SKM-1 treated with dmso at 0.1 percent for 144 hours (cell line): ENCODE measurements at regions not wholly inside any gene's neighbourhood (a gene's known extent, or its start where the extent isn't known, plus 50 kb on each side); places are given as distances from the start of the nearest gene placed in this dataset.
"Not testable (repeated sequence)": the region's sequence is repeated elsewhere in the genome, so short reads cannot be mapped to it uniquely, and the experiment has no call there.

ENCODE experiments used
- DNase-seq: peaks from one replicate; lab custom pipeline; 2025; ENCODE audit not compliant: unreplicated experiment; lab: John Stamatoyannopoulos, UW

DNA sequence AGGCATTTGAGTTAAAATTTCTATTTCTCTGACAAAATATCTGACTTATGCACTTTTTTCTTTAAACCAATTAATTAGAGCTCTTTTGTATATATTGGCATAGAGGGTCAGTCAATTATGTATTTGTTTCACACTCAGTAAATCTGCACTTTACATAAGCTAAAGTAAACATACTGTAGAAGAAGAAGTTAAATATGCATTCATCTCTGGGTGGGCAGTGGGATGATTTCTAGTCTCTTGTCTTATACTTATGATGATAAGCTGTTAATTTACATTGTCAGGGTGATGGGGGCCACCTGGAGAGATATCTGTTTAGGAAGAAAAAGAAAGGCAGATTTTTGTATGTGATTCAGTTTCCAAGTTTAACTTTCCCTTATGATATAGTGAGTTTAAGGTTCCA, 330.8 kb downstream of the IPO8 start:
- no peak for DNase-seq

- no peak for DNase-seq
Observed at GRCh38 chr12:30361145-30361544, 334.5 kb downstream of the IPO8 start.

DNA sequence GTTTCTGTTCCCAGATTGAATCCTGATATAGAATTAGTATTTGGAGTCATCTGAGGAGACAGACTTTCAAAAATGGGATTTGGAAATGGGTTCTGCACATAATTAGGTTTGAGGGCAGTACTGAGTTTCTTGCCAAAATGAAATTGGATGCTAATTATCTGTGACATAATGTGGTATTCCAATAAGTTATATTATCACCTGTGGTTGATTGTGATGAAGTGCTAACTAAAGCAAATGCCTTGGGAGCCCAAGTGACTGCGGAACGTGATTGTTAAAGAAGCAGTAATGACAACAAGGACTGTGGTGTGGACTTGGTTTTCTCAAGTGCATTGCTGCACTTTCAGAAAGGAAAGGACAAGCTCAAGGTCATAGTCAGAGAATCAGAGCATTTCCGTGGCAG, 337.0 kb downstream of the IPO8 start:
- no peak for DNase-seq

DNA sequence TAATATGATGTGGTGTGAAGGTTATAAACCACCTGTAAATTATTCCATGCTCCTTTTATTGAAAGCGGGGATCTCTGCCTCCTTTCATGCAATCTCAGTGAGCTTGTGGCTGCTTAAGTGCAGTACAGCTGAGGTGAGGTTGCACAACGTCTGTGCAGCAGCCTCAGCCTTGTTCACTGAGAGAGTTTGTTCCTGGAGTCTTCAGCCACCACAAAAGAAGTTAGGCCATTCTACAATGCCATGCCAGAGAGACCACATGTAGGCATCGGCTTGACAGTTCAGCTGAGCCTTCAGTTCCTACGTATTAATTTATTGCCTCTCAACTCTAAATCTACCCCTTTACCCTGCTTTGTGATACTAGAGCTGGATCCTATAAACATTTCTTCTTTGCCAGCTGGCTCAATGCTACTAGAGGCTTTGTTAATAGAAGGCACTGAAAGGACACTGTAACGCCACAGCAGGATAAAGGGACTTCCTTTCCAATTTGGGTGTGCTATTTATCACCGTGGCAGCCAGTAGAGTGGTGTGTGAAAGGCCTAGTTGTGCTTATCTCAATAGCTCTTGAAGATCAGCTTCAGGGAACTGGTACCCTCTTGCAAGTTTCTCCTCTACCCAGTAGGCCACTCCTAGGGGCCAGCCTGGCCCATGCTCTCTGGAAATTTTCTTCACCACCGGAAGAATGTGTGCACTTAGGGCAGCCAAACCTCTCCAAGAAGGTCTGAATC, 337.7 kb downstream of the IPO8 start:
- no peak for DNase-seq

DNA sequence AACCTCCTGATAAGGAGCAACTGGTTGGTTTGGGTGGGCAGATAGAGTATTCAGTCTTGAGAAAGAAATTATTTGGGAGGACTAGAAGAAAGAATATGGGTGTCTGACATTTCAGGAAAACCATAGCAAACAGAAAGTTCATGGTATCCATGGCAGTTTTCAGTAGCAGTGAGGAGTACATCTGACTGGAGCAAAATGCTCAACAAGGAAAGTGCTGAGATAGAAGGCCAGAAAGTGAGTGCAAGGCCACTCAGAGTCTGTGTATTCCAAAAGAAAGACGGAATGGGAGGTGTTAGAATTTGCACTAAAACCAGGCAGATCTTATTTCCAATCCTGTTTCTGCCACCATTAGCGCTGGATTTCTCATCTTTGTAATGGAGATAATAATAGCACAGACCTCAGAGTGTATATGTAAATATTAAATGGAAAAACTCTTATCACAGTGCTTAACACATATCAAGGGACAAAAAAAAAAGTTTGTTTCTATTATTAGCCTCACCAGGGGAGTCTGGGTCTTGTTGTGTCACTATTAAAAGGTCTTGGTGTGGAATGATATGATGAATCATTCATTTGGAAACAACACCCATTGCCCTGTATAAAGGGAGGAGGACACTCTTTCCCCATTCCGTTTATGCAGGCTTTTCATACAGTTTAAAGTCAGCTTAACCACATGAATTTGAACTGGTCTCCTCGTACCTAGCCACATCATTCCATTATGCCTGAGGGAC, 349.8 kb downstream of the IPO8 start:
- DNase-seq = no peak

- no peak for DNase-seq
Observed at GRCh38 chr12:30330565-30330964, 365.1 kb downstream of the IPO8 start.

DNA sequence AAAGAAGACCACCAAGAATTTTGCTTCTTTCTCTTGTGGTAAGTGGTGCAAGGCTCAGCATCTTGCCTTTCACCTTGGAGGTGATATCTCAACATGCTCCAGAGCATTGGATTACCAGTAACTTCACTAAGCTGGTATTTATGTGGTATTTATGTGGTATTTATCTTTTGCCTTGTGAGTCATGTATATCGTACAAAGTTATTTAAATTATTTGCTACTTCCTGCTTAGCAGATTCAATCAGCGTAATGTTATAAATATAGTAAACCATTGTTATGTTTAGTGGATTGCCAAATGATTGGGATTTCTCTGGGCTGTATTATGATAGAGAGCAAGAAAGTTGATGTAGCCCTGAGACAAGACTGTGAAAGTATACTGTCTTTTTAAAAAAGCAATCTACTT, 366.4 kb downstream of the IPO8 start:
- no peak for DNase-seq

DNA sequence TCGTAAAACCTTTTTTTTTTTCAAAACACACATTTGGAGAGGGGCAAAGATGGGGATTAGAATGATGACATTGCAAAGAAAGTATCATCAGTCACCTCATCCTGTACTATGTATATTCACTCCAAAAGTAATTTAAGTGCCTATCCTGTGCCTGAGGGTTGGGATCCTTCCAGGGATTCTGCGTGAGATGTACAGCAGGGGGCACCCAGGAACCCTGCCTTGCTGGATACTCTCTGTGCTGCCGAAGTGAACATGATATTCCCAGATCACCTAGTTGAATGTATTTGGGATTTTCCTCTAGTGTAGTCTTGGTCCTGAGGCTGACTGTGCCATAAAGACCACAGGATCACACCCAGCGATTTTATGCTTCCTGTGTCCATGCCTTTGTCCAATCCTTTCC, 372.7 kb downstream of the IPO8 start:
- DNase-seq = no peak

DNA sequence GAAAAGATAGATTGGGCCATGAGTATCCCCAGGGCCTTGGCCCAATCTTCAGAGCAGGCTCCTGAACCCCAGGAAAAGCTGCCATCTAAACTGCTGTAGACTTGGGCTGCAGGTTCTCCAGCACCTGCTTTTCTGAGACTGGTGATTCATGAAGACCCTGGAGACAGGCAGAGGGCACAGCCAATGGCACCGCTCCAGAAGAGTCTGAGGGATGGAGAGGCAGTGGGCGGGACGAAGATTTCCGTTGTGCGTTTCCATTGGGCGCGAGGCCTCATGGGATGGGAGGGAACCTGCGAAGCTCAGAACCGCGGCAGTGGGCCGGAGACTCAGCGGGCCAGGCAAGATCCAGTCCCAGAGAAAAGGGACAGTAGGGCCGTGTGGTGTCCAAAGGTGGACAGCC, 375.1 kb downstream of the IPO8 start:
- no peak for DNase-seq

DNA sequence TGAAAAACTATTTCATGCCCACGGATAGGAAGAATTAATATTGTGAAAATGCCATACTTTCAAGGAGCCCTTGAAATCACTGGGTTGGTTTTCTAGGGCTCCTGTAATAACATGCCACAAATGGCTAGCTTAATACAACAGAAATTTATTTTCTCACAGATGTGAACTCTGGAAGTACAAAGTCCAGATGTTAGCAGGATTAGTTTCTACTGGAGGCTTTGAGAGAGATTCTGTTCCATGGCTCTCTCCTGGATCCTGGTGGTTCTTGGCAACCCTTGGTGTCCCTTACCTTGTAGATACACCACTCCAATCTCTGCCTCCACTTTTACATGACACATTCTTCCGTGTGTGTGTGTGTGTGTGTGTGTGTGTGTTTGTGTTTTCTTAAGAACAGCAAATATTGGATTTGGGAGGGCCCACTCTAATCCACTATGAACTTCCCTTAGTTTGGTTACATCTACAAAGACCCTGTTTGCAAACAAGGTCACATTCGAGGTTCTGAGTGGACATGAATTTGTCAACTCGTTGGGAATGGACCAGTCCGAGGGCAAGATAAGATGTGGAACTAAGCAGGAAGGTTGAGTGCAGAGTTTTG, 381.1 kb downstream of the IPO8 start:
- DNase-seq = no peak

DNA sequence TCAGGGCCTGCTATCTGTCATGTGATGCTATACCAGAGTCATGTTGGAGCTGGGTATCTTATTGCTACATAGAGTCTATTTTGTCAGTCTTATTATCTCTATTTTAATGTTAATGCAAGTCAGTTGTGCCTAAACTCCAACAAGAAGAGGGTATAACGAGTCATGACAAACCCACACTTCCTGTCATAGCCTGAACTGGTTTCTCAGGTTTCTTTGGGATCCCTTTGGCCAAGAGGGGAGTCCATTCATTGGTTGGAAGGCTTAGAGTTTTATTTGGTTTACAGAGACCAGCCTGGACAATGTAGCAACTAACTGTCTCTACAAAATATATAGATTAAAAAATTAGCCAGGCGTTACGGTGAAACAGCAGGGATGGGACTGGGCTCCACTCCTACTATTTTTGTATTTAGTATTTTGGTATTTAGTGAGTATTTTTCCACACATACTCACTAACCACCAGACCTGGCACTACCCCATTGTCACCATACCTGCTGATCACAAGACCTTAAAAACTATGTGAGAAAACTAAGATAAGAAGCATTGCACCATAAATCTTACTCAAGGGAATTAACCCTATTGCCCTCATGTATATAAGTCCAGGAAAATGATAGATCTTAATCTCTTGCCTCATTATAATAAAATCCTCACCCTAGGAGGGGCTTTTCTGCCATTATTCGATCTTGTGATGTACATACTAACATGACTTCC, 387.5 kb downstream of the IPO8 start:
- no peak for DNase-seq

GRCh38 chr12:30304528-30304927, 391.1 kb downstream of the IPO8 start:
- no peak for DNase-seq

- no peak for DNase-seq
Observed at GRCh38 chr12:30301291-30301690, 394.4 kb downstream of the IPO8 start.

- DNase-seq = no peak
Observed at GRCh38 chr12:30296486-30296885, 399.2 kb downstream of the IPO8 start.

GRCh38 chr12:30286345-30286926, 409.2 kb downstream of the IPO8 start:
- DNase-seq = no peak

- DNase-seq = no peak
Observed at GRCh38 chr12:30278401-30278800, 417.3 kb downstream of the IPO8 start.

DNA sequence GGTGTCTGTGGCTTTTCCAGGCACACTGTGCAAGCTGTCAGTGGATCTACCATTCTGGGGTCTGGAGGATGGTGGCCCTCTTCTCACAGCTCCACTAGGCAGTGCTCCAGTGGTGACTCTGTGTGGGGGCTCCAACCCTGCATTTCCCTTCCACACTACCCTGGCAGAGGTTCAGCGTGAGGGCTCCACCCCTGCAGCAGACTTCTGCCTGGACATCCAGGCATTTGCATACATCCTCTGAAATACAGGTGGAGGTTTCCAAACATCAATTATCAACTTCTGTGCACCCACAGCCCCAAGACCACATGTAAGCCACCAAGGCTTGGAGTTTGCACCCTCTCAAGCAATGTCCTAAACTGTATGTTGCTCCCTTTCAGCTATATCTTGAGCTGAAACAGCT, 423.2 kb downstream of the IPO8 start:
- DNase-seq = not testable (repeated sequence)

GRCh38 chr12:30269496-30269895, 426.2 kb downstream of the IPO8 start:
- DNase-seq = no peak

DNA sequence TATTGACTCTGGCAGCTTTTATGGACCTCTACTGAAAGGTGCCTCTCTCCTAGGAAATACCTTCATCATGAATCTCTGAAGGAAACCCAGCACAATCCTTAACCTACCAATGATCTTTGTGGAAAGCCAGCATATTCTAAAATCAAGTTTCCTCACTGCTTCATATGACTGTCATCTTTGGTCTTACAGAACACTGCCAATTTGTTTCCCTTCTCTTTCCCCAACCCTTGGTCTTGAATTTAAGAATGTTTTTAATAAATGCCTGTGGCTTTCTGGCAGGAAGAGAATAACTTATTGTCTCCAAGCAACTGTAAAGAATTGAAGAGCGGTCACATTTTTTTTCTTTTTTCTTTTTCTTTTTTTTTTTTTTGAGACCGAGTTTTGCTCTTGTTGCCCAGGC, 427.6 kb downstream of the IPO8 start:
- DNase-seq = no peak

- DNase-seq = no peak
Observed at GRCh38 chr12:30263434-30263833, 432.2 kb downstream of the IPO8 start.

DNA sequence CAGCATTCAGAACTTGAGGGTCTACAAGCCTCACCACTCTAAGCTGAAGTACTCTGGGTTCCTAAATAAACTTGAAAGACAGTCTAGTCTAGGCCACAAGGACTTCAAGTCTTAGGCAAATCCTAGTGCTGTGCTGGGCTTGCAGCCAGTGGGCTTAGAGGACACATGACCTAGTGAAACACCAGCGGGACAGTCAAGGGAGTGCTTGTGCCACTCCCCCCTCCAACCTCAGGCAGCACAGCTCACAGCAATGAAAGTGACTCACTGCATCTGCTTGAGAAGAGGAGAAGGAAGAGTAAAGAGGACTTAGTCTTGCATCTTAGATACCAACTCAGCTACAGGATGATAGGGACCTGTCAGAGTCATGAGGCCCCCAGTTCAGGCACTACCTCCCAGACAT, 438.1 kb downstream of the IPO8 start:
- DNase-seq = no peak
